HAP-1 (cell line): ENCODE measurements at regions not wholly inside any gene's neighbourhood (a gene's known extent, or its start where the extent isn't known, plus 50 kb on each side); places are given as distances from the start of the nearest gene placed in this dataset.

Source experiments
- DNase-seq, 2 experiments: peaks; one replicate each; pipeline ENCODE4 v3.0.0-alpha.2; 2016 to 2020; ENCODE audit warnings: low spot score in 2 of 2
- H3K27me3 ChIP-seq: fragments of 250-450 bp; sonication (Bioruptor Pico); 2 replicates; pipeline ENCODE4 v1.5.1; 2020; ENCODE audit warnings: low read depth, mild to moderate bottlenecking, moderate library complexity
- H3K36me3 ChIP-seq: fragments of 250-450 bp; sonication (Bioruptor Pico); replicated peaks from 2 replicates; pipeline ENCODE4 v1.5.1; 2020; ENCODE audit warnings: mild to moderate bottlenecking
- H3K4me1 ChIP-seq: fragments of 250-450 bp; sonication (Bioruptor Pico); 2 replicates; pipeline ENCODE4 v1.5.1; 2020; ENCODE audit warnings: mild to moderate bottlenecking
- H3K4me3 ChIP-seq: fragments of 250-450 bp; sonication (Bioruptor Pico); 2 replicates; pipeline ENCODE4 v1.5.1; 2020; ENCODE audit warnings: mild to moderate bottlenecking, moderate library complexity
- H3K9me3 ChIP-seq: fragments of 250-450 bp; sonication (Bioruptor Pico); 2 replicates; pipeline ENCODE4 v1.5.1; 2020; ENCODE audit warnings: mild to moderate bottlenecking, moderate library complexity
- in situ Hi-C: fragments of 300-500 bp; cut with MboI; formaldehyde crosslinking; loops from 3 replicates; pipeline ENCODE4 v1.14.3; 2020; ENCODE audit warnings: low sequenced_read_pairs, inconsistent platforms, mixed read lengths

GRCh38 chr12:62158013-62158412 lies 102.2 kb upstream of the USP15 start:
- Histone ChIP-seq H3K4me1 (no peaks in the 10 kb centered on the region), H3K36me3 (no peaks in the 10 kb centered on the region), H3K27me3 (0 out of 2 replicates have a peak, but pooled peaks cover 3% of the 10 kb centered on the region), H3K9me3 (no peaks in the 10 kb centered on the region), H3K4me3 (no peak overlapping the region)
- in situ Hi-C loops = no loop called here
- DNase-seq = no peak

- DNase-seq = no peak
- Histone ChIP-seq H3K27me3 (0 out of 2 replicates have a peak, but pooled peaks cover 3% of the 10 kb centered on the region), H3K4me3 (no peak overlapping the region), H3K9me3 (no peaks in the 10 kb centered on the region), H3K36me3 (no peaks in the 10 kb centered on the region), H3K4me1 (no peaks in the 10 kb centered on the region)
- in situ Hi-C loops = no loop called here
Observed at GRCh38 chr12:62158461-62159360, 101.5 kb upstream of the USP15 start.

GRCh38 chr12:62162214-62162613 lies 98.0 kb upstream of the USP15 start:
- no peak for DNase-seq
- Histone ChIP-seq H3K4me1 (no peaks in the 10 kb centered on the region), H3K27me3 (0 out of 2 replicates have a peak, but pooled peaks cover 3% of the 10 kb centered on the region), H3K36me3 (no peaks in the 10 kb centered on the region), H3K9me3 (no peaks in the 10 kb centered on the region), H3K4me3 (no peak overlapping the region)
- in situ Hi-C loops = no loop called here

GRCh38 chr12:62163368-62163767 lies 96.8 kb upstream of the USP15 start:
- Histone ChIP-seq H3K9me3 (no peaks in the 10 kb centered on the region), H3K36me3 (no peaks in the 10 kb centered on the region), H3K27me3 (0 out of 2 replicates have a peak, but pooled peaks cover 3% of the 10 kb centered on the region), H3K4me3 (no peak overlapping the region), H3K4me1 (no peaks in the 10 kb centered on the region)
- in situ Hi-C loops = no loop called here
- no peak for DNase-seq

- no peak overlapping the region for H3K4me3 ChIP-seq
- H3K9me3 ChIP-seq = no peaks in the 10 kb centered on the region
- H3K36me3 ChIP-seq = no peaks in the 10 kb centered on the region
- H3K4me1 ChIP-seq = no peaks in the 10 kb centered on the region
- no peak for DNase-seq
- 0 out of 2 replicates have a peak, but pooled peaks cover 3% of the 10 kb centered on the region for H3K27me3 ChIP-seq
- in situ Hi-C loops = no loop called here
Observed at GRCh38 chr12:62164036-62164435, 96.2 kb upstream of the USP15 start.

GRCh38 chr12:62166525-62166924 lies 93.7 kb upstream of the USP15 start:
- no peak for DNase-seq
- Histone ChIP-seq H3K36me3 (no peaks in the 10 kb centered on the region), H3K27me3 (no peaks in the 10 kb centered on the region; the same call in 1 of the 2 replicates), H3K9me3 (no peaks in the 10 kb centered on the region), H3K4me1 (no peaks in the 10 kb centered on the region), H3K4me3 (no peak overlapping the region)
- in situ Hi-C loops = no loop called here

- no peaks in the 10 kb centered on the region for H3K36me3 ChIP-seq
- no peaks in the 10 kb centered on the region; the same call in 1 of the 2 replicates for H3K27me3 ChIP-seq
- no peak overlapping the region for H3K4me3 ChIP-seq
- no peak for DNase-seq
- no peaks in the 10 kb centered on the region for H3K4me1 ChIP-seq
- H3K9me3 ChIP-seq = no peaks in the 10 kb centered on the region
- in situ Hi-C loops = no loop called here
Observed at GRCh38 chr12:62168411-62168810, 91.8 kb upstream of the USP15 start.

GRCh38 chr12:62170241-62170640 lies 90.0 kb upstream of the USP15 start:
- no peak for DNase-seq
- no peaks in the 10 kb centered on the region for H3K4me1 ChIP-seq
- no peaks in the 10 kb centered on the region for H3K9me3 ChIP-seq
- no peaks in the 10 kb centered on the region for H3K36me3 ChIP-seq
- H3K4me3 ChIP-seq = no peak overlapping the region
- in situ Hi-C loops = no loop called here
- H3K27me3 ChIP-seq = no peaks in the 10 kb centered on the region; the same call in 1 of the 2 replicates

- Histone ChIP-seq H3K4me1 (no peaks in the 10 kb centered on the region), H3K4me3 (no peak overlapping the region), H3K9me3 (peaks cover 4% of the 10 kb centered on the region; the same call in 1 of the 2 replicates), H3K36me3 (no peaks in the 10 kb centered on the region), H3K27me3 (peaks cover 51% of the 10 kb centered on the region)
- in situ Hi-C loops = no loop called here
- peak in 1 of 2 experiments; percentile 9 for DNase-seq
Observed at GRCh38 chr12:62190689-62191490, 69.3 kb upstream of the USP15 start.

GRCh38 chr12:62191491-62192179 lies 68.6 kb upstream of the USP15 start:
- in situ Hi-C loops = no loop called here
- Histone ChIP-seq H3K9me3 (peaks cover 4% of the 10 kb centered on the region; the same call in 1 of the 2 replicates), H3K27me3 (peaks cover 51% of the 10 kb centered on the region), H3K4me3 (no peak overlapping the region), H3K4me1 (no peaks in the 10 kb centered on the region), H3K36me3 (no peaks in the 10 kb centered on the region)
- DNase-seq = peak in 1 of 2 experiments; percentile 8

- H3K4me1 ChIP-seq = no peaks in the 10 kb centered on the region
- peak overlapping the region; percentile 10 for H3K4me3 ChIP-seq
- H3K27me3 ChIP-seq = peaks cover 51% of the 10 kb centered on the region
- no peaks in the 10 kb centered on the region for H3K36me3 ChIP-seq
- H3K9me3 ChIP-seq = peaks cover 4% of the 10 kb centered on the region; the same call in 1 of the 2 replicates
- peak; percentile 69 to 87 for DNase-seq
- in situ Hi-C loops = no loop called here
Observed at GRCh38 chr12:62192180-62192902, 67.9 kb upstream of the USP15 start.

GRCh38 chr12:62192903-62193250 lies 67.3 kb upstream of the USP15 start:
- Histone ChIP-seq H3K27me3 (peaks cover 51% of the 10 kb centered on the region), H3K9me3 (peaks cover 4% of the 10 kb centered on the region; the same call in 1 of the 2 replicates), H3K36me3 (no peaks in the 10 kb centered on the region), H3K4me1 (no peaks in the 10 kb centered on the region), H3K4me3 (no peak overlapping the region)
- in situ Hi-C loops = no loop called here
- DNase-seq = no peak

GRCh38 chr12:62194031-62194430 lies 66.2 kb upstream of the USP15 start:
- Histone ChIP-seq H3K9me3 (peaks cover 4% of the 10 kb centered on the region; the same call in 1 of the 2 replicates), H3K36me3 (no peaks in the 10 kb centered on the region), H3K4me3 (no peak overlapping the region), H3K27me3 (peaks cover 47% of the 10 kb centered on the region), H3K4me1 (no peaks in the 10 kb centered on the region)
- no peak for DNase-seq
- in situ Hi-C loops = no loop called here
